HCT116 (cell line): ENCODE measurements at regions not wholly inside any gene's neighbourhood (a gene's known extent, or its start where the extent isn't known, plus 50 kb on each side); places are given as distances from the start of the nearest gene placed in this dataset.

Experiments
- ATAC-seq: fragments of 200-7000 bp; cut with Tn5 transposase; 2 replicates; pipeline ENCODE4 v1.9.1; 2020; ENCODE audit warnings: mild to moderate bottlenecking, moderate library complexity
- BruUV-seq: library from RNA; stranded (reverse); fragments of 400-500 nt; replicated peaks from 2 replicates; lab custom pipeline; 2021; lab: Mats Ljungman, UMichigan
- CTCF ChIA-PET: fragments of 300-600 bp; sonication (Branson Sonifier 250); formaldehyde crosslinking; loops from one replicate; lab custom pipeline; 2021; ENCODE audit warnings: antibody characterized with exemption; lab: Charles Lee
- POLR2A ChIA-PET: fragments of 300-600, 350-600 bp; sonication (Branson Sonifier 250); formaldehyde crosslinking; loops from one replicate; lab custom pipeline; 2021; ENCODE audit warnings: antibody characterized with exemption; lab: Charles Lee
- RAD21 ChIA-PET, 2 experiments: fragments of 300-600 bp; sonication (Branson Sonifier 250); formaldehyde crosslinking; loops; one replicate each; lab custom pipeline; 2023; ENCODE audit warnings: low total read pairs in 2 of 2; ENCODE audit not compliant: uncharacterized antibody in 2 of 2, unreplicated experiment in 2 of 2, low non-redundant PET in 1 of 2; lab: Charles Lee
- DNase-seq: peaks from one replicate; pipeline ENCODE4 v3.0.0-alpha.2; 2010; ENCODE audit warnings: low read depth, low spot score
- H2AFZ ChIP-seq: fragments of 200-600 bp; shearing (Covaris generic), sonication (generic); 2 replicates; pipeline ENCODE4 v1.6.1; 2017; ENCODE audit warnings: low read depth, mixed run types, mixed read lengths, antibody characterized with exemption, low read length; ENCODE audit not compliant: poor library complexity, severe bottlenecking
- H3K27ac ChIP-seq: 2 replicates; pipeline ENCODE4 v1.5.1; 2012; ENCODE audit warnings: low read depth, low read length
- H3K27me3 ChIP-seq: fragments of 200-600 bp; sonication (generic); 2 replicates; pipeline ENCODE4 v1.6.1; 2016; ENCODE audit warnings: mixed run types, low read length, mixed read lengths; ENCODE audit not compliant: insufficient read depth
- H3K36me3 ChIP-seq, 2 experiments: fragments of 200-500 bp in 1 of 2; fragments of 200-600 bp in 1 of 2; sonication (Bioruptor generic) in 1 of 2; sonication (generic) in 1 of 2; 2 replicates each; pipeline versions ENCODE4 v1.5.1 to v1.6.1; 2014 to 2016; ENCODE audit warnings: low read length in 2 of 2, inconsistent platforms in 1 of 2, mixed read lengths in 1 of 2, mixed run types in 1 of 2; ENCODE audit not compliant: insufficient read depth in 2 of 2, control insufficient read depth in 1 of 2
- H3K4me1 ChIP-seq, 2 experiments: fragments of 200-600 bp in 1 of 2; sonication (generic) in 1 of 2; 2 replicates each; pipeline versions ENCODE4 v1.5.1 to v1.6.1; 2012 to 2017; ENCODE audit warnings: low read length in 2 of 2, inconsistent platforms in 1 of 2, mild to moderate bottlenecking in 1 of 2, mixed read lengths in 1 of 2, mixed run types in 1 of 2, moderate library complexity in 1 of 2; ENCODE audit not compliant: insufficient read depth in 2 of 2, control insufficient read depth in 1 of 2
- H3K4me2 ChIP-seq: fragments of 200-600 bp; sonication (generic); 2 replicates; pipeline ENCODE4 v1.6.1; 2017; ENCODE audit warnings: mixed run types, low read length, mixed read lengths
- H3K4me3 ChIP-seq, 2 experiments: fragments of 200-600 bp in 1 of 2; sonication (generic) in 1 of 2; replicated peaks in 1 of 2; 2 replicates each; pipeline ENCODE4 v1.5.1; 2011 to 2016; ENCODE audit warnings: low read length in 2 of 2, control low read depth in 1 of 2, low read depth in 1 of 2, mild to moderate bottlenecking in 1 of 2, mixed read lengths in 1 of 2, mixed run types in 1 of 2
- H3K79me2 ChIP-seq: fragments of 200-600 bp; sonication (generic); 2 replicates; pipeline ENCODE4 v1.6.1; 2017; ENCODE audit warnings: mild to moderate bottlenecking, mixed run types, low read length, moderate library complexity, mixed read lengths; ENCODE audit not compliant: insufficient read depth
- H3K9ac ChIP-seq: fragments of 200-600 bp; sonication (generic); 2 replicates; pipeline ENCODE4 v1.6.1; 2016; ENCODE audit warnings: low read length, mixed read lengths
- H3K9me2 ChIP-seq: fragments of 200-600 bp; sonication (generic), shearing (Covaris generic); 2 replicates; pipeline ENCODE4 v1.6.1; 2017; ENCODE audit warnings: mixed run types, mild to moderate bottlenecking, moderate library complexity; ENCODE audit not compliant: insufficient read depth
- H3K9me3 ChIP-seq, 2 experiments: fragments of 200-500 bp in 1 of 2; fragments of 200-600 bp in 1 of 2; sonication (Bioruptor generic) in 1 of 2; sonication (generic) in 1 of 2; 2 replicates each; pipeline ENCODE4 v1.6.1; 2014 to 2017; ENCODE audit warnings: low read length in 2 of 2, mixed read lengths in 2 of 2, inconsistent platforms in 1 of 2, low read depth in 1 of 2, mild to moderate bottlenecking in 1 of 2, mixed run types in 1 of 2, moderate library complexity in 1 of 2; ENCODE audit not compliant: control insufficient read depth in 1 of 2, insufficient read depth in 1 of 2
- H4K20me1 ChIP-seq: fragments of 200-600 bp; sonication (generic), shearing (Covaris generic); 2 replicates; pipeline ENCODE4 v1.6.1; 2017; ENCODE audit warnings: mixed run types, mild to moderate bottlenecking, moderate library complexity; ENCODE audit not compliant: insufficient read depth
- CBX3 ChIP-seq: IDR thresholded peaks from 2 replicates; pipeline ENCODE4 v1.6.1; 2012; ENCODE audit warnings: low read depth
- CEBPB ChIP-seq: IDR thresholded peaks from 2 replicates; pipeline ENCODE4 v1.6.1; 2012; ENCODE audit warnings: low read depth
- ELF1 ChIP-seq: IDR thresholded peaks from 2 replicates; pipeline ENCODE4 v1.6.1; 2012; ENCODE audit warnings: low read depth, borderline replicate concordance
- EZH2 ChIP-seq: fragments of 200-600 bp; sonication (generic); IDR thresholded peaks from 2 replicates; pipeline ENCODE4 v1.6.1; 2017; ENCODE audit warnings: antibody characterized with exemption, mixed run types
- EZH2phosphoT487 ChIP-seq: fragments of 200-600 bp; IDR thresholded peaks from 2 replicates; pipeline ENCODE4 v1.6.1; 2018; ENCODE audit warnings: antibody characterized with exemption, borderline replicate concordance
- JUND ChIP-seq: IDR thresholded peaks from 2 replicates; pipeline ENCODE4 v1.6.1; 2012
- POLR2AphosphoS5 ChIP-seq: IDR thresholded peaks from 2 replicates; pipeline ENCODE4 v1.6.1; 2011; ENCODE audit warnings: mild to moderate bottlenecking, low read depth, low read length, moderate library complexity
- RAD21 ChIP-seq: IDR thresholded peaks from 2 replicates; pipeline ENCODE4 v1.6.1; 2012; ENCODE audit warnings: low read depth, mild to moderate bottlenecking
- SIN3A ChIP-seq: IDR thresholded peaks from 2 replicates; pipeline ENCODE4 v1.6.1; 2012; ENCODE audit warnings: low read depth
- SRF ChIP-seq: IDR thresholded peaks from 2 replicates; pipeline ENCODE4 v1.6.1; 2012; ENCODE audit warnings: low read depth
- YY1 ChIP-seq: IDR thresholded peaks from 2 replicates; pipeline ENCODE4 v1.6.1; 2011; ENCODE audit warnings: low read length, low read depth, moderate library complexity, mild to moderate bottlenecking; ENCODE audit not compliant: insufficient replicate concordance; ENCODE audit errors: extremely low read depth
- ZFX ChIP-seq: fragments of 450-650 bp; IDR thresholded peaks from 2 replicates; pipeline ENCODE4 v1.6.1; 2017
- ZNF274 ChIP-seq: fragments of 200-500 bp; sonication (Bioruptor generic); IDR thresholded peaks from 2 replicates; pipeline ENCODE4 v1.6.1; 2014; ENCODE audit warnings: mild to moderate bottlenecking, low read depth, low read length, inconsistent platforms
- intact Hi-C: fragments of 100-400 bp; cut with micrococcal nuclease; formaldehyde crosslinking; loops from 2 replicates; pipeline ENCODE4 v1.10.0; 2022
- TF ChIP-seq, protein P1 (sequence below), 3 experiments: fragments of 200-600 bp in 1 of 3; sonication (generic) in 1 of 3; IDR thresholded peaks in 2 of 3; conservative IDR thresholded peaks in 1 of 3; 2 replicates each; pipeline ENCODE4 v1.5.1; 2012 to 2017; ENCODE audit warnings: low read depth in 2 of 3, low read length in 2 of 3, antibody characterized with exemption in 1 of 3, borderline replicate concordance in 1 of 3, control low read depth in 1 of 3, mild to moderate bottlenecking in 1 of 3, mixed read lengths in 1 of 3, mixed run types in 1 of 3, moderate library complexity in 1 of 3; ENCODE audit not compliant: insufficient read depth in 1 of 3
- TF ChIP-seq, protein P2 (sequence below): IDR thresholded peaks from 2 replicates; pipeline ENCODE4 v1.6.1; 2012
- TF ChIP-seq, protein P3 (sequence below): IDR thresholded peaks from 2 replicates; pipeline ENCODE4 v1.6.1; 2011; ENCODE audit warnings: mild to moderate bottlenecking, low read length, moderate library complexity; ENCODE audit not compliant: insufficient replicate concordance; ENCODE audit errors: extremely low read depth

DNA sequence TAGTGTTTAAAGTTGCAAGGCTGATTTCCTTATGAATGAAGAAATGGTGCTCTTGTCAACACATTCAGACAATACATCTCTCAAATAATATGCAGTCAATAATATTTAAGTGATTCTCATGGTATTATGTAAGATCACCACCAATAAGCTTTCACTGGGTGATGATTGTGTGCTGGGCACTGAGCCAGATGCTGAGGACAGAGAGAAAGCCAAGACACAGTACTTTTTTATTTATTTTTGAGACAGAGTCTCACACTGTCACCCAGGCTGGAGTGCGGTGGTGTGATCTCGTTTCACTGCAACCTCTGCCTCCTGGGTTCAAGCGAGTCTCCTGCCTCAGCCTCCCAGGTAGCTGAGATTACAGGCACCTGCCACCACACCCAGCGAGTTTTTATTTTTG, 130.6 kb upstream of the LSM8 start (continued):
- TF ChIP-seq, protein P1, sequence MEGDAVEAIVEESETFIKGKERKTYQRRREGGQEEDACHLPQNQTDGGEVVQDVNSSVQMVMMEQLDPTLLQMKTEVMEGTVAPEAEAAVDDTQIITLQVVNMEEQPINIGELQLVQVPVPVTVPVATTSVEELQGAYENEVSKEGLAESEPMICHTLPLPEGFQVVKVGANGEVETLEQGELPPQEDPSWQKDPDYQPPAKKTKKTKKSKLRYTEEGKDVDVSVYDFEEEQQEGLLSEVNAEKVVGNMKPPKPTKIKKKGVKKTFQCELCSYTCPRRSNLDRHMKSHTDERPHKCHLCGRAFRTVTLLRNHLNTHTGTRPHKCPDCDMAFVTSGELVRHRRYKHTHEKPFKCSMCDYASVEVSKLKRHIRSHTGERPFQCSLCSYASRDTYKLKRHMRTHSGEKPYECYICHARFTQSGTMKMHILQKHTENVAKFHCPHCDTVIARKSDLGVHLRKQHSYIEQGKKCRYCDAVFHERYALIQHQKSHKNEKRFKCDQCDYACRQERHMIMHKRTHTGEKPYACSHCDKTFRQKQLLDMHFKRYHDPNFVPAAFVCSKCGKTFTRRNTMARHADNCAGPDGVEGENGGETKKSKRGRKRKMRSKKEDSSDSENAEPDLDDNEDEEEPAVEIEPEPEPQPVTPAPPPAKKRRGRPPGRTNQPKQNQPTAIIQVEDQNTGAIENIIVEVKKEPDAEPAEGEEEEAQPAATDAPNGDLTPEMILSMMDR (IDR thresholded peaks at IDR 0.05 in 2 of 3, conservative IDR thresholded peaks at IDR 0.05 in 1 of 3; ENCODE audit: borderline replicate concordance in 1 of 3, insufficient read depth in 1 of 3, low read depth in 2 of 3, low read length in 2 of 3), result no peak
- TF ChIP-seq, protein P2, sequence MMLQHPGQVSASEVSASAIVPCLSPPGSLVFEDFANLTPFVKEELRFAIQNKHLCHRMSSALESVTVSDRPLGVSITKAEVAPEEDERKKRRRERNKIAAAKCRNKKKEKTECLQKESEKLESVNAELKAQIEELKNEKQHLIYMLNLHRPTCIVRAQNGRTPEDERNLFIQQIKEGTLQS, result no peak
- TF ChIP-seq EZH2, result no peak
- TF ChIP-seq, all 23 proteins: peak for 0

DNA sequence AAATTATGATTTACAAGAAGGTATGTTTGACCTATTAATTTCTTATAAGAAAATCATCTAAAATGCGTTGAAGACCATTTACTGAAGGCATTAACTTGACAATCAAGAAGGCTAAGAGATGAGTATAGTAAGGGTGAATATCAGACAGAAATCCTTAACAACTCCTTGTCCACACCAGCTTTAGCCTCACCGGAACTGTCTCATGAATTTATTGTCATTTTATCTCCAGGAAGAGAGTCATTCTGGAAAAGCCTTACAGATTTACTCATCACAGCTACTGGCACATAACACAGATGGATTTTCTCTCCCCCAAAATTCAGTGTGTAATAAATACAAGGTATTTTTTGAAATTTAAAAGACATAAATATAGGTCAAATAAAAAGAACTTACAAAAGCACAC, 129.4 kb upstream of the LSM8 start:
- ChIA-PET CTCF (no interaction called here), RAD21 (no interaction called here), POLR2A (no interaction called here)
- DNase-seq, result no peak
- Histone ChIP-seq H3K9me3 (no peaks in the 10 kb centered on the region), H3K27me3 (no peaks in the 10 kb centered on the region), H3K79me2 (no peaks in the 10 kb centered on the region), H2AFZ (no peak overlapping the region), H3K36me3 (no peaks in the 10 kb centered on the region), H3K4me3 (no peak overlapping the region), H3K9ac (no peak overlapping the region), H3K9me2 (no peaks in the 10 kb centered on the region), H4K20me1 (no peaks in the 10 kb centered on the region), H3K27ac (no peak overlapping the region), H3K4me1 (no peaks in the 10 kb centered on the region), H3K4me2 (no peak overlapping the region)
- no peak for ATAC-seq
- intact Hi-C loops, result no loop called here
- BruUV-seq, result no TSS peak
- TF ChIP-seq ZNF274, result no peak
- no peak for TF ChIP-seq ELF1
- no peak for TF ChIP-seq EZH2
- TF ChIP-seq, protein P3, sequence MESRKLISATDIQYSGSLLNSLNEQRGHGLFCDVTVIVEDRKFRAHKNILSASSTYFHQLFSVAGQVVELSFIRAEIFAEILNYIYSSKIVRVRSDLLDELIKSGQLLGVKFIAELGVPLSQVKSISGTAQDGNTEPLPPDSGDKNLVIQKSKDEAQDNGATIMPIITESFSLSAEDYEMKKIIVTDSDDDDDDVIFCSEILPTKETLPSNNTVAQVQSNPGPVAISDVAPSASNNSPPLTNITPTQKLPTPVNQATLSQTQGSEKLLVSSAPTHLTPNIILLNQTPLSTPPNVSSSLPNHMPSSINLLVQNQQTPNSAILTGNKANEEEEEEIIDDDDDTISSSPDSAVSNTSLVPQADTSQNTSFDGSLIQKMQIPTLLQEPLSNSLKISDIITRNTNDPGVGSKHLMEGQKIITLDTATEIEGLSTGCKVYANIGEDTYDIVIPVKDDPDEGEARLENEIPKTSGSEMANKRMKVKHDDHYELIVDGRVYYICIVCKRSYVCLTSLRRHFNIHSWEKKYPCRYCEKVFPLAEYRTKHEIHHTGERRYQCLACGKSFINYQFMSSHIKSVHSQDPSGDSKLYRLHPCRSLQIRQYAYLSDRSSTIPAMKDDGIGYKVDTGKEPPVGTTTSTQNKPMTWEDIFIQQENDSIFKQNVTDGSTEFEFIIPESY, result no peak
- no peak for TF ChIP-seq CBX3
- no peak for TF ChIP-seq YY1
- TF ChIP-seq SRF, result no peak
- TF ChIP-seq POLR2AphosphoS5, result no peak
- TF ChIP-seq ZFX, result no peak
- no peak for TF ChIP-seq EZH2phosphoT487
- no peak for TF ChIP-seq SIN3A
- no peak for TF ChIP-seq JUND
- TF ChIP-seq CEBPB, result no peak
- TF ChIP-seq RAD21, result no peak
- TF ChIP-seq, protein P1 (IDR thresholded peaks at IDR 0.05 in 2 of 3, conservative IDR thresholded peaks at IDR 0.05 in 1 of 3; ENCODE audit: borderline replicate concordance in 1 of 3, insufficient read depth in 1 of 3, low read depth in 2 of 3, low read length in 2 of 3), result no peak
